ENCODE measurements at regions not wholly inside any gene's neighbourhood (a gene's known extent, or its start where the extent isn't known, plus 50 kb on each side); places are given as distances from the start of the nearest gene placed in this dataset.

GRCh38 chr1:166457700-166458099, 290.9 kb upstream of the FAM78B start:
- TF ChIP-seq ZBTB10 (tag by site-specific recombination; IDR thresholded peaks at IDR 0.05) (no peak), ZNF555 (tag by site-specific recombination; conservative IDR thresholded peaks at IDR 0.05) (no peak), ZNF239 (tag by site-specific recombination; IDR thresholded peaks at IDR 0.05) (no peak), CTCF (tag by site-specific recombination; IDR thresholded peaks at IDR 0.05) (no peak), REST (tag by site-specific recombination; IDR thresholded peaks at IDR 0.05) (no peak), ZSCAN18 (tag by site-specific recombination; IDR thresholded peaks at IDR 0.05) (no peak), ZNF214 (tag by site-specific recombination; IDR thresholded peaks at IDR 0.05; ENCODE audit: borderline replicate concordance) (no peak), ZNF830 (tag by site-specific recombination; IDR thresholded peaks at IDR 0.05; ENCODE audit: low read depth) (no peak), PRDM6 (tag by site-specific recombination; IDR thresholded peaks at IDR 0.05) (no peak), KLF16 (tag by site-specific recombination; IDR thresholded peaks at IDR 0.05) (no peak), HIC1 (tag by site-specific recombination; IDR thresholded peaks at IDR 0.05) (no peak), ZBTB44 (tag by site-specific recombination; IDR thresholded peaks at IDR 0.05) (no peak), FEZF1 (tag by site-specific recombination; IDR thresholded peaks at IDR 0.05) (no peak)
